H9 (cell line): ENCODE measurements at regions not wholly inside any gene's neighbourhood (a gene's known extent, or its start where the extent isn't known, plus 50 kb on each side); places are given as distances from the start of the nearest gene placed in this dataset.

Source experiments
- DNase-seq: peaks from one replicate; pipeline ENCODE4 v3.0.0-alpha.2; 2017
- H2AFZ ChIP-seq: one replicate; pipeline ENCODE4 v1.6.1; 2013; ENCODE audit warnings: mild to moderate bottlenecking, low read length, control low read depth, moderate library complexity
- H2AK5ac ChIP-seq: 2 replicates; pipeline ENCODE4 v1.6.1; 2013; ENCODE audit warnings: low read length, control low read depth, mixed read lengths; ENCODE audit not compliant: insufficient read length
- H2BK120ac ChIP-seq: one replicate; pipeline ENCODE4 v1.6.1; 2013; ENCODE audit warnings: low read depth, mild to moderate bottlenecking, low read length, control low read depth, inconsistent platforms; ENCODE audit not compliant: poor library complexity, severe bottlenecking
- H2BK12ac ChIP-seq: 2 replicates; pipeline ENCODE4 v1.6.1; 2013; ENCODE audit warnings: low read length, control low read depth, mixed read lengths, low read depth; ENCODE audit not compliant: insufficient read length
- H2BK15ac ChIP-seq: 2 replicates; pipeline ENCODE4 v1.6.1; 2013; ENCODE audit warnings: low read depth, low read length, control low read depth
- H2BK20ac ChIP-seq: one replicate; pipeline ENCODE4 v1.6.1; 2013; ENCODE audit warnings: low read depth, mild to moderate bottlenecking, low read length, control low read depth, inconsistent platforms; ENCODE audit not compliant: poor library complexity, severe bottlenecking
- H2BK5ac ChIP-seq: 2 replicates; pipeline ENCODE4 v1.6.1; 2013; ENCODE audit warnings: low read length, control low read depth, mixed read lengths; ENCODE audit not compliant: insufficient read length
- H3K14ac ChIP-seq: 2 replicates; pipeline ENCODE4 v1.6.1; 2013; ENCODE audit warnings: low read length, control low read depth; ENCODE audit not compliant: insufficient read depth
- H3K18ac ChIP-seq: 2 replicates; pipeline ENCODE4 v1.6.1; 2013; ENCODE audit warnings: low read depth, mild to moderate bottlenecking, mixed read lengths, low read length, control low read depth; ENCODE audit not compliant: insufficient read length
- H3K23ac ChIP-seq: 2 replicates; pipeline ENCODE4 v1.6.1; 2013; ENCODE audit warnings: low read length, control low read depth, mixed read lengths, low read depth; ENCODE audit not compliant: insufficient read length
- H3K23me2 ChIP-seq: 2 replicates; pipeline ENCODE4 v1.6.1; 2013; ENCODE audit warnings: low read depth, mild to moderate bottlenecking, mixed read lengths, low read length, control low read depth; ENCODE audit not compliant: insufficient read length, poor library complexity, severe bottlenecking
- H3K27ac ChIP-seq: 2 replicates; pipeline ENCODE4 v1.5.1; 2013; ENCODE audit warnings: low read length, control low read depth, mixed read lengths, low read depth; ENCODE audit not compliant: insufficient read length
- H3K27me3 ChIP-seq: 2 replicates; pipeline ENCODE4 v1.6.1; 2013; ENCODE audit warnings: low read length, control low read depth, inconsistent platforms; ENCODE audit not compliant: insufficient read depth
- H3K4ac ChIP-seq: 2 replicates; pipeline ENCODE4 v1.6.1; 2013; ENCODE audit warnings: low read depth, mild to moderate bottlenecking, control low read depth, inconsistent platforms, low read length, moderate library complexity
- H3K4me1 ChIP-seq: 2 replicates; pipeline ENCODE4 v1.6.1; 2013; ENCODE audit warnings: low read length, control low read depth, inconsistent platforms; ENCODE audit not compliant: insufficient read depth
- H3K4me2 ChIP-seq: 2 replicates; pipeline ENCODE4 v1.6.1; 2013; ENCODE audit warnings: low read length, control low read depth, mixed read lengths; ENCODE audit not compliant: insufficient read length, insufficient read depth
- H3K56ac ChIP-seq: 2 replicates; pipeline ENCODE4 v1.6.1; 2013; ENCODE audit warnings: low read depth, mild to moderate bottlenecking, mixed read lengths, low read length, control low read depth; ENCODE audit not compliant: insufficient read length
- H3K79me1 ChIP-seq: 2 replicates; pipeline ENCODE4 v1.6.1; 2013; ENCODE audit warnings: low read depth, mild to moderate bottlenecking, moderate library complexity, low read length, control low read depth, inconsistent platforms; ENCODE audit not compliant: insufficient read depth, poor library complexity, severe bottlenecking
- H3K79me2 ChIP-seq: 2 replicates; pipeline ENCODE4 v1.6.1; 2013; ENCODE audit warnings: low read length, control low read depth, inconsistent platforms; ENCODE audit not compliant: insufficient read depth
- H3K9ac ChIP-seq: 2 replicates; pipeline ENCODE4 v1.6.1; 2013; ENCODE audit warnings: low read length, control low read depth, mixed read lengths; ENCODE audit not compliant: insufficient read length; ENCODE audit errors: extremely low read depth
- H3K9me3 ChIP-seq: one replicate; pipeline ENCODE4 v1.6.1; 2013; ENCODE audit warnings: low read depth, low read length, inconsistent platforms; ENCODE audit not compliant: control insufficient read depth
- H3T11ph ChIP-seq: one replicate; pipeline ENCODE4 v1.6.1; 2013; ENCODE audit warnings: mild to moderate bottlenecking, low read length, control low read depth, inconsistent platforms
- H4K20me1 ChIP-seq: one replicate; pipeline ENCODE4 v1.6.1; 2013; ENCODE audit not compliant: control insufficient read depth, insufficient read length, insufficient read depth
- H4K5ac ChIP-seq: 2 replicates; pipeline ENCODE4 v1.6.1; 2013; ENCODE audit warnings: low read depth, mild to moderate bottlenecking, mixed read lengths, low read length, control low read depth; ENCODE audit not compliant: insufficient read length
- H4K8ac ChIP-seq: replicated peaks from 2 replicates; pipeline ENCODE4 v1.6.1; 2013; ENCODE audit warnings: low read length, control low read depth, mixed read lengths, low read depth; ENCODE audit not compliant: insufficient read length
- H4K91ac ChIP-seq: 2 replicates; pipeline ENCODE4 v1.6.1; 2013; ENCODE audit warnings: low read depth, mild to moderate bottlenecking, moderate library complexity, mixed read lengths, low read length, control low read depth; ENCODE audit not compliant: insufficient read length
- H3K27ac Mint-ChIP-seq, 3 experiments: 2 replicates in 2 of 3; 3 replicates in 1 of 3; pipeline ENCODE4 v1.8.0; 2020 to 2021; ENCODE audit warnings: mixed read lengths in 3 of 3, mild to moderate bottlenecking in 1 of 3, moderate library complexity in 1 of 3
- H3K27me3 Mint-ChIP-seq: 2 replicates; pipeline ENCODE4 v1.8.0; 2021; ENCODE audit warnings: low read depth, mild to moderate bottlenecking, moderate library complexity, mixed read lengths
- H3K36me3 Mint-ChIP-seq, 3 experiments: 2 replicates in 2 of 3; 3 replicates in 1 of 3; pipeline ENCODE4 v1.8.0; 2020 to 2021; ENCODE audit warnings: low read depth in 3 of 3, mixed read lengths in 3 of 3; ENCODE audit not compliant: insufficient read depth in 1 of 3
- H3K4me1 Mint-ChIP-seq, 2 experiments: 2 replicates each; pipeline ENCODE4 v1.8.0; 2020; ENCODE audit warnings: mixed read lengths in 2 of 2
- H3K4me3 Mint-ChIP-seq, 2 experiments: 2 replicates in 1 of 2; 3 replicates in 1 of 2; pipeline ENCODE4 v1.8.0; 2020 to 2021; ENCODE audit warnings: mild to moderate bottlenecking in 2 of 2, mixed read lengths in 2 of 2, moderate library complexity in 1 of 2
- H3K9me3 Mint-ChIP-seq, 2 experiments: 2 replicates in 1 of 2; 3 replicates in 1 of 2; pipeline ENCODE4 v1.8.0; 2020; ENCODE audit warnings: mild to moderate bottlenecking in 2 of 2, mixed read lengths in 2 of 2, moderate library complexity in 1 of 2
- WGBS: extraction: QIAGEN DNeasy Blood & Tissue Kit; methylation state at CpG from one replicate; pipeline ENCODE4 v1.1.7; 2013; ENCODE audit warnings: missing lambda C conversion rate, low lambda C conversion rate, mixed read lengths; ENCODE audit not compliant: insufficient read length; ENCODE audit errors: extremely low coverage; 5-methylcytosine and 5-hydroxymethylcytosine counted together
- TF ChIP-seq, protein P1 (sequence below): fragments of 200-600 bp; sonication (generic); conservative IDR thresholded peaks from 3 replicates; pipeline ENCODE4 v1.8.0; 2021; ENCODE audit warnings: antibody characterized with exemption, mild to moderate bottlenecking

DNA sequence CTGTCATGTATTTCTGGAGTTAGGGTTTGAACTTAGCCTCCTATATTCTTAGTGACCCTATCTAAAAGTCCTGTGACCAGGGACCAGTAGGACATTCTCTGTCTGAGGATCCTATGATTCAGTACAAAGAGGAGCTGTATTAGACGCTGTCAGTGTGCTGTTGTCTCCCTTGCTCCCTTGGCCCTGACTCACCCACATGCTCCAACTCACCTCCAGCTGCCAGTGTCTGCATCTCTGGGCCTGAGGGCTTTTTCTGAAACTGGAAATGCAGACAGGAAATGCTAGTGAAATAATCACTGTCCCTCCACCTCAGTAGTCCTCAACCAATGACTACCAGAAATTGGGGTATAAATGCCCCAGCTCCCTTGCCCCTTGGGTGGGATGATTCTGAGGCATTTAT, 535.3 kb upstream of the RPS6KA3 start:
- H3K27me3 ChIP-seq, result no peaks in the 10 kb centered on the region
- H3K27me3 Mint-ChIP-seq, result peaks cover 2% of the 10 kb centered on the region; the same call in 1 of the 2 replicates
- H3K9me3 ChIP-seq, result peaks cover 36% of the 10 kb centered on the region
- no peak overlapping the region for H3K9ac ChIP-seq
- TF ChIP-seq, protein P1, sequence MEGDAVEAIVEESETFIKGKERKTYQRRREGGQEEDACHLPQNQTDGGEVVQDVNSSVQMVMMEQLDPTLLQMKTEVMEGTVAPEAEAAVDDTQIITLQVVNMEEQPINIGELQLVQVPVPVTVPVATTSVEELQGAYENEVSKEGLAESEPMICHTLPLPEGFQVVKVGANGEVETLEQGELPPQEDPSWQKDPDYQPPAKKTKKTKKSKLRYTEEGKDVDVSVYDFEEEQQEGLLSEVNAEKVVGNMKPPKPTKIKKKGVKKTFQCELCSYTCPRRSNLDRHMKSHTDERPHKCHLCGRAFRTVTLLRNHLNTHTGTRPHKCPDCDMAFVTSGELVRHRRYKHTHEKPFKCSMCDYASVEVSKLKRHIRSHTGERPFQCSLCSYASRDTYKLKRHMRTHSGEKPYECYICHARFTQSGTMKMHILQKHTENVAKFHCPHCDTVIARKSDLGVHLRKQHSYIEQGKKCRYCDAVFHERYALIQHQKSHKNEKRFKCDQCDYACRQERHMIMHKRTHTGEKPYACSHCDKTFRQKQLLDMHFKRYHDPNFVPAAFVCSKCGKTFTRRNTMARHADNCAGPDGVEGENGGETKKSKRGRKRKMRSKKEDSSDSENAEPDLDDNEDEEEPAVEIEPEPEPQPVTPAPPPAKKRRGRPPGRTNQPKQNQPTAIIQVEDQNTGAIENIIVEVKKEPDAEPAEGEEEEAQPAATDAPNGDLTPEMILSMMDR, result no peak
- no peak overlapping the region for H3K56ac ChIP-seq
- H3K4me2 ChIP-seq, result no peak overlapping the region
- H2BK120ac ChIP-seq, result no peak overlapping the region
- no peak overlapping the region for H4K8ac ChIP-seq
- WGBS, result no CpG with 5 or more reads among the region's 1 CpG
- H3T11ph ChIP-seq, result no peak overlapping the region
- no peak overlapping the region for H3K4me3 Mint-ChIP-seq
- no peak overlapping the region for H2BK20ac ChIP-seq
- no peaks in the 10 kb centered on the region for H3K4me1 Mint-ChIP-seq
- H2BK15ac ChIP-seq, result no peak overlapping the region
- H4K91ac ChIP-seq, result no peak overlapping the region
- H3K23me2 ChIP-seq, result no peaks in the 10 kb centered on the region
- H3K18ac ChIP-seq, result no peak overlapping the region
- no peak overlapping the region for H2BK5ac ChIP-seq
- no peaks in the 10 kb centered on the region for H4K20me1 ChIP-seq
- H2AK5ac ChIP-seq, result no peak overlapping the region
- H4K5ac ChIP-seq, result no peak overlapping the region
- no peak overlapping the region for H3K4ac ChIP-seq
- H2BK12ac ChIP-seq, result no peak overlapping the region
- H3K79me1 ChIP-seq, result no peaks in the 10 kb centered on the region
- H3K4me1 ChIP-seq, result no peaks in the 10 kb centered on the region
- DNase-seq, result no peak
- H3K36me3 Mint-ChIP-seq, result peaks cover 8 to 30% (median 26%) of the 10 kb centered on the region in 3 experiments; a peak in 6 of 7 replicates
- peaks cover 32 to 46% of the 10 kb centered on the region in 2 experiments for H3K9me3 Mint-ChIP-seq
- no peak overlapping the region for H2AFZ ChIP-seq
- no peaks in the 10 kb centered on the region for H3K79me2 ChIP-seq
- H3K14ac ChIP-seq, result no peak overlapping the region
- no peak overlapping the region for H3K27ac Mint-ChIP-seq
- H3K23ac ChIP-seq, result no peak overlapping the region
- no peak overlapping the region for H3K27ac ChIP-seq
